ENCODE measurements at regions not wholly inside any gene's neighbourhood (a gene's known extent, or its start where the extent isn't known, plus 50 kb on each side); places are given as distances from the start of the nearest gene placed in this dataset.

DNA sequence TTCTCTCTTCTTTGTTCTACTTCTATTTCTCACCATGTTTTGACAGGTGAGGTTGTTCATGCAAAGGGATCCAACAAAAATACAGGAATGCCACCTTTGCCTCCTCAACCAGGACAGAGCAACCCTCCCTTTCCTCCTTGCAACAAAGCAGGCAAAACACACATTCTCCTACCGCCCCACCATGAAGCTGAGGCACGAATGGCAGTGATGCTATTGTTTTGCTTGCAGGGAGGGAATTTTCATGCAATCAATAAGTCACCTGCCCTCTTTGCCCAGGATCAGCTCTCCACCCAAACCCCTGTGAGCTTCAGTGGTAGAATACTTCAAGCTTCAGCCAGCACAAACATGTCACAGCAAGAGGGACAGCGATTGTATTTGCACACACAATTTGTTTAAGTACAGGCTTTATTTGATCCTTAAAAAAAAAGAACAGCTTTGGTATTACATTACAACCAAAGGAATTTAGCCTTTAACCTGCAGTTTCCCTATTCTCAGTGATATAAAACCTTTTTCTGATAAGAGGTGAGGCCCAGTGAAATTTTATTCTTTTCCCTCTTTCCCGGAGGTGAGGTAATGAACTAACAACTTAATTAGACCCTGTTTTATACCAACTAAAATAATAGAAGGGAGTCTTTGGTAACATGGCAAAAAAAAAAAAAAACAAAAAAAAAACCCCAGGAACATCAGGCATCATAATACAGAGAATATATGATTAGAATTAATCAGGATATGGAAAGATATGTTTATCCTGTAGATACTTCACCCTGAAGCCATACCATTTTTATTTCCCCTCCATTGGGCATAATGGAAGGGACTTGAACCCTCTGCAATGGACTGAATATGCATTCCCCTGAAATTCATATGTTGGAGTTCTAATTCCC lies 87.0 kb upstream of the EEA1 start:
- DNase-seq (ENCODE audit: low spot score), result no peak

- no peak for DNase-seq (ENCODE audit: low spot score)
Measured at GRCh38 chr12:93016752-93017350, 87.8 kb upstream of the EEA1 start.

DNA sequence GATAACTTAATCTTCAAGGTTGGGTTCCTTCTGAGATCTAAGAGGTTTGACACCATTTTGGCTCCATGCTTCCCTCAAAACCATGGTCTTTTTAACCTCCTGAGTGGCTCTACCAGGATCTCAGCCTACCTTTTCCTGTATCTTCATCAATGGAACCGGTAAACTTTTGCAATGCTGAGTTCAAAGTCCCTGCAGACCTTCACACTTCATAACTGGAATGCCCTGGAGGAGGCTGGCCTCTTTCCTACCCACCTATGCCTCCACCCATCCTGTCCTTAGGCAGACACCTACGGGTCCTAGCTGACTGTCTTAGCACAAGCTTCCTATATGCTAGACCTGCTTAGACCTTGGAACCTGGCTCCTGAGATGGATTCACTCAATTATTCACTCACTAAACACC lies 89.5 kb upstream of the EEA1 start:
- DNase-seq (ENCODE audit: low spot score), result no peak

GRCh38 chr12:93019212-93019927 lies 90.3 kb upstream of the EEA1 start:
- DNase-seq (ENCODE audit: low spot score), result no peak

- DNase-seq (ENCODE audit: low spot score), result no peak
Measured at GRCh38 chr12:93019975-93020630, 91.0 kb upstream of the EEA1 start.

DNA sequence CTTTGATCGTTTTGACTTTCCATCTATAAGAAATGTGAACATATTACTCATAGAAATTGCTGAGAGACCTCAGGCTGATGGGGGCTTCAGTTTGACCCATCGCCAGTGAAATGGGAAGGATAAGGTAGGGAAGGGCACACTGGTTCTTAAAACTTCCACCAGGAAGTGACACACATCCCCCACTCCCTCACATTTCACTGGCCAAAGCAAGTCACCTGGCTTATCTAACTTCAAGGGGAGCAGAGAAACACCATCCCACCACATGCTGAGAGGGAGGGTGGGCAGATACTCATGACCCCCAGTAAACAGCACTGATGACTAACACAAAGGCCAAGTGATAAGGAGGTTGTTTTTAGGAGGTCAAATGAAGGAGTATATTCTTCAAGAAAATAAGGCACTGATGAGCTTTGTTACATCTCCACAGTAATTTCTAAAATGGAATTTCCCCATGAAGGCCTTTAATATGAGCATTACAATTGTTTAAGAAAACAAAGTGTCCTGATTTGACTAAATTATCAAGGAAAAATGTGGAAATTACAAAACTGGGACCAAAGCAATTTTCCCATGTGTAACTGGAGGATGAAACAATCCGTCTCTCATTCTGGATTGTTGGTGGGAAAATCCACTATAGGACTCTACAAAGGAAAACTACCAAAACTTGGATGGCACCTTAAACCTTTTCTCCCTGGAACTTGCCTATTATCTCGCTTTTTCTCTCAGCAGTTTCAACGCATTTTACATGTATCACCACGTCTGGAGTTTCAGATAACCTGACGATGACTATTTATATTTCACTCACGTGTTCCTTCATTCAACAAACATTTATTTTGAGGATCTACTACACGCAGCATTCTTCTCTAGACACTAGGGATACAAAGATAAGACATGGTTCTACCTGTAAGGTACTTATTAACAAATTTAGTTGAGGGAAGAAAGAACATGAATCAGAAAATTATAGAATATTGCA lies 91.8 kb upstream of the EEA1 start:
- DNase-seq (ENCODE audit: low spot score), result no peak

GRCh38 chr12:93022603-93023340 lies 93.7 kb upstream of the EEA1 start:
- no peak for DNase-seq (ENCODE audit: low spot score)

DNA sequence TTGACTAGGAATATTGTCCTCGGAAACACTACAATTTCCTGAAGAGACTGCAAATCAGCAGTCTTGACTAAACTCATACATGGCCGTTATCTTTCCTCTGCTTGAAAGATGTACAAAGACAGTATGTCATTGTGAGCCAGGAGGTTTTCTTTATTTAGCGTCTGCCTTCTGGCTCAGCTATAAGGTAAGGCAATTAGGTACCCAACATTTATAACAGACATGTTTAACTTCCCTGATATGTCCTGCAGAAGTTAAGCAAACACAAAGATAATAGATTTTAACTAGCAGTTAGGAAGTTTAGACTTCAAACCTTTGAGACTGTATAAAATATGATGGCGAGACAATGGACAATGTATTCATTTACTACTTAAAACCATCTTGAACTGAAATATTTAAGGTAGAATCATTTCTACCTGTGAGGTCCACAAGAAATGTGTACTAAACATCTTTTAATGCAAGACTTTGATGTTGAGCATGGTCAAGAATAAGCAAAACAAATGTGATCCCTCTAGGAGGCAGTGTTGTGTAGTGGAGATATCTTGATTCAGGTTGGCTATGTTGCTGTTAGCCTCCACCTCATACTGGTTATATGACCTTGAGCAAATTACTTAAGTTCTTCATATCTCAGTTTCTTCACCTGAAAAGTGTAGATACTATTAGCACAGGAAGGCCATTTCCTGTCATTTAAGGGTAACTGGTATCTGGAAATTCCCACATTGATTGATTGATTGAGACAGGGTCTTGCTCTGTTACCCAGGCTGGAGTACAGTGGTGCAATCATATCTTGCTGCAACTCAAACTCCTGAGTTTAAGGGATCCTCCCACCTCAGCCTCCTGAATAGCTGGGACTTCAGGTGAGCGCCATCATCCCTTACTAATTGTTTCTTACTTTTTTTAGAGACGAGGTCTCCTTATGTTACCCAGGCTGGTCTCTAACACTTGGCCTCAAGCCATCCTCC lies 96.3 kb upstream of the EEA1 start:
- DNase-seq (ENCODE audit: low spot score), result peak; percentile 65

- DNase-seq (ENCODE audit: low spot score), result no peak
Measured at GRCh38 chr12:93027041-93027440, 97.9 kb upstream of the EEA1 start.

DNA sequence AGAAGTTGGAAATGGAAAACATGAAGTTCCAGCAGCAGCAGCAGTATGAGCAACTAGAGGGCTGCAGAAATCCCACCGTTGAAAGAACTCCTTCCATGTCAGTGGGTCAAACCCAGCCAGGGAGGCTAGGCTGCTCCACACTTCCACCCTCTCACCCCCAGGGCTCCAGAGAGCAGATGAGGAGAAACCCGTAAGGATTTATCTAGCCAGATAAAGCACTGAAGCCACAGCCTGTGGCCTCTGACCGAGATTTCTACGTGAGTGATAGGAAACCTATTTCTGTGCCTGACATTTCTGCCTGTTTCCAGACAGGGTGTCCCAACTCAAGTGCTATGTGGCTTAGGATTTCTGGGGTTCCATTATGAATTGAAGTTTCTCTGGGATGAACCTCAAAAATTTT lies 100.0 kb upstream of the EEA1 start:
- no peak for DNase-seq (ENCODE audit: low spot score)

- DNase-seq (ENCODE audit: low spot score), result no peak
Measured at GRCh38 chr12:93031028-93031427, 101.9 kb upstream of the EEA1 start.

- no peak for DNase-seq (ENCODE audit: low spot score)
Measured at GRCh38 chr12:93032758-93033157, 103.7 kb upstream of the EEA1 start.

DNA sequence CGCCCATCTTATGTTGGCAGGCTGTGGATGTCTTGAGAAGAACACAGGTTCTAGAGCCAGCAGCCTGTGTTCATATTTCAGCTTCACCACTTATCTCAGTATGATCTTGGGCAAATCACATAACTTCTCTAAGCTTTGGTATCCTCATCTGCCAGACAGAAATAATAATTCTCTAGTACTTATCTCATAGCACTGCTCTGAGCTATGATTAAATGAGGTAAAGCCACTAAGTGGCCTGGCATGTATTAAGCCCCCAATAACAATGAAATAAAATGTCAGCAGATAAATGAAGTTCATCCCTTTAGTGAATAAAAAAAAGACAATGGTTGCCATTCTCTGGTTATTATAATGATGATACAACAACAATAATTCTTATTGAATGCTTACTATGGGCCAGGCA lies 104.9 kb upstream of the EEA1 start:
- DNase-seq (ENCODE audit: low spot score), result no peak

DNA sequence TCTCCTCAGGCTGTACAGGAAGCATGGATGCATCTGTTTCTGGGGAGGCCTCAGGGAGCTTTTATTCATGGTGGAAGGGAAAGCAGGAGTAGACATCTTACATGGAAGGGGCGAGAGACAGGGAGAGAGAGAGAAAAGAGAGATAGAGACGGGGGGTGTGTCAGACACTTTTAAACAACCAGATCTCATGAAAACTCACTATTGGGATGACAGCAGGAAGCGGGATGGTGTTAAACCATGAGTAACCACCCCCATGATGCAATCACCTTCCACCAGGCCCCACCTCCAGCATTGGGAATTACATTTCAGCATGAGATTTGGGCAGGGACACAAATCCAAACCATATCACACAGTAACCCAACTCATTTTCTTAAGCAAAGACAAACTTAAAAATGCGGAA lies 110.0 kb upstream of the EEA1 start:
- DNase-seq (ENCODE audit: low spot score), result no peak

DNA sequence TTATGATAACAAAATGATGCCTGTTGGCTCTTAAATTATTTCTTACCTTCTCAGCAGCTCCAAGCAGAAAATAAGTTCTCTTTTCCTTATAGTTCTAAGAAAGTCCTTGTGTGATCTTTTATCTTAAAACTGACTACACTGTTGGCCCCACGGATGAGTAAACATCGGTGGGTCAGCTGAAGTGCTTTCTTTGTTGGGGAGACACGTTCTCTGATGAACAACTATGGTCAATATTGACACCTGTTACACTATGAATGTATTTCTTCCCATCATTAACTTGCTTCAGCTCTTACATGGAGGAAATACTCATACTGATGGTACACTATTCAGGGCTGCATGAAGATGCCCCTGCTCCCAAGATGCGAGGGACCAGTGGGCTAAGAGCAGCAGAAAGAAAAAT lies 110.8 kb upstream of the EEA1 start:
- DNase-seq (ENCODE audit: low spot score), result no peak

GRCh38 chr12:93040367-93040766 lies 111.3 kb upstream of the EEA1 start:
- no peak for DNase-seq (ENCODE audit: low spot score)

DNA sequence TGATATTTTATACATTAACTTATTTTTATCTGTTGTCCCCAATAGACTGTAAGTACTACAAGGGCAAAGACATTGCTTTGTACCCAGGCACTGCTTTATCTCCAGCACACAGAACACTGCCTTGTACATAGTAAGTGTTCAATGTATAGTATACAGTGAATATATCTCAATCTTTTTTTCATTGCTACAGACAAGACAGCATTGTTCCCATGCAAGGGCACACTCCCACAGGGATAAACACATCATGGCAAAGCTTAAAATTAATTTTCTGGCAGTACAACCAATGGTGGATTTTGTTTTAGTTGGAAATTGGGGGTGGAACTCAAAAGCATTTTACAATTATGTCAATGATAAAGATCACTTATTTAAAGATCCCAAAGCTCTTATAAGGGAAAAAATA lies 112.3 kb upstream of the EEA1 start:
- DNase-seq (ENCODE audit: low spot score), result no peak

- no peak for DNase-seq (ENCODE audit: low spot score)
Measured at GRCh38 chr12:93042283-93042682, 113.2 kb upstream of the EEA1 start.

- DNase-seq (ENCODE audit: low spot score), result no peak
Measured at GRCh38 chr12:93042684-93043083, 113.6 kb upstream of the EEA1 start.

Measured in hematopoietic multipotent progenitor cell treated with erythropoietin and hydrocortisone succinate and interleukin-3 and kit ligand, for 17 days (in vitro differentiated cells).